Endothelial cell of umbilical vein (primary cell): ENCODE measurements at regions not wholly inside any gene's neighbourhood (a gene's known extent, or its start where the extent isn't known, plus 50 kb on each side); places are given as distances from the start of the nearest gene placed in this dataset.

Source experiments
- CTCF ChIP-seq, 2 donors: IDR thresholded peaks; 1 replicate in 1 of 2; 2 replicates in 1 of 2; pipeline ENCODE4 v1.5.1; 2011; ENCODE audit warnings: low read length in 2 of 2, mild to moderate bottlenecking in 2 of 2, moderate library complexity in 2 of 2, control low read depth in 1 of 2, inconsistent platforms in 1 of 2, low read depth in 1 of 2; ENCODE audit not compliant: insufficient read depth in 1 of 2; ENCODE audit errors: extremely low read depth in 1 of 2
- EZH2 ChIP-seq: IDR thresholded peaks from 2 replicates; pipeline ENCODE4 v1.6.1; 2012; ENCODE audit warnings: borderline replicate concordance, low read depth, mild to moderate bottlenecking, moderate library complexity, low read length, inconsistent platforms; ENCODE audit not compliant: severe bottlenecking
- MYC ChIP-seq: IDR thresholded peaks from one replicate; pipeline ENCODE4 v1.6.1; 2011; ENCODE audit warnings: mild to moderate bottlenecking, low read depth, low read length
- POLR2A ChIP-seq: IDR thresholded peaks from 2 replicates; pipeline ENCODE4 v1.6.1; 2012; ENCODE audit warnings: low read depth, mild to moderate bottlenecking, control low read depth, low read length
- POLR2AphosphoS5 ChIP-seq: IDR thresholded peaks from 2 replicates; pipeline ENCODE4 v1.6.1; 2012; ENCODE audit warnings: low read depth, mild to moderate bottlenecking, control low read depth, low read length, moderate library complexity; ENCODE audit not compliant: insufficient read depth
- TF ChIP-seq, protein P1 (sequence below): IDR thresholded peaks from 2 replicates; pipeline ENCODE4 v1.6.1; 2011; ENCODE audit not compliant: insufficient read depth, insufficient read length

GRCh38 chr16:47956916-47957315 is 198.9 kb downstream of the ABCC12 start:
- TF ChIP-seq POLR2A (no peak), POLR2AphosphoS5 (no peak), CTCF (IDR thresholded peaks at IDR 0.05; ENCODE audit: extremely low read depth in 1 of 2, insufficient read depth in 1 of 2, low read depth in 1 of 2, low read length in 2 of 2) (no peak), MYC (no peak), EZH2 (no peak)
- TF ChIP-seq, protein P1, sequence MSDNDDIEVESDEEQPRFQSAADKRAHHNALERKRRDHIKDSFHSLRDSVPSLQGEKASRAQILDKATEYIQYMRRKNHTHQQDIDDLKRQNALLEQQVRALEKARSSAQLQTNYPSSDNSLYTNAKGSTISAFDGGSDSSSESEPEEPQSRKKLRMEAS: no peak
